Endothelial cell of umbilical vein (primary cell): ENCODE measurements at regions not wholly inside any gene's neighbourhood (a gene's known extent, or its start where the extent isn't known, plus 50 kb on each side); places are given as distances from the start of the nearest gene placed in this dataset.
A peak's percentile ranks its signal among the peaks of the same experiment; 100 is the strongest.

Experiments
- BruUV-seq: library from RNA; stranded (reverse); fragments of 400-500 nt; replicated peaks from 2 replicates; lab custom pipeline; 2021; lab: Mats Ljungman, UMichigan
- CTCF ChIA-PET: fragments of 300-600, 350-600 bp; sonication (Branson Sonifier 250); formaldehyde crosslinking; loops from one replicate; lab custom pipeline; 2021; ENCODE audit warnings: antibody characterized with exemption, inconsistent platforms; lab: Charles Lee
- POLR2A ChIA-PET: fragments of 300-600, 350-600 bp; sonication (Branson Sonifier 250); formaldehyde crosslinking; loops from one replicate; lab custom pipeline; 2021; ENCODE audit warnings: antibody characterized with exemption, inconsistent platforms; lab: Charles Lee
- DNase-seq: peaks from one replicate; pipeline ENCODE4 v3.0.0-alpha.2; 2011; ENCODE audit warnings: low read depth, low spot score
- FAIRE-seq: peaks from 2 replicates; lab custom pipeline; 2011; peaks lifted over from hg19 to GRCh38; lab: Jason Lieb, UNC
- H2AFZ ChIP-seq: 2 replicates; pipeline ENCODE4 v1.6.0; 2012; ENCODE audit warnings: low read depth, low read length, control low read depth, inconsistent platforms
- H3K27ac ChIP-seq: 2 replicates; pipeline ENCODE4 v1.5.1; 2011; ENCODE audit warnings: low read depth, mild to moderate bottlenecking, control low read depth, low read length, moderate library complexity; ENCODE audit not compliant: insufficient read depth
- H3K27me3 ChIP-seq, 2 experiments: 2 replicates each; pipeline versions ENCODE4 v1.6.0 to v1.6.1; 2011; ENCODE audit warnings: low read length in 2 of 2, mixed read lengths in 1 of 2; ENCODE audit not compliant: control insufficient read depth in 2 of 2, insufficient read depth in 2 of 2
- H3K36me3 ChIP-seq, 2 experiments: 2 replicates in 1 of 2; 3 replicates in 1 of 2; pipeline ENCODE4 v1.5.1; 2011; ENCODE audit warnings: low read length in 2 of 2, mild to moderate bottlenecking in 1 of 2, moderate library complexity in 1 of 2; ENCODE audit not compliant: control insufficient read depth in 2 of 2, insufficient read depth in 2 of 2; ENCODE audit errors: extremely low read depth in 1 of 2
- H3K4me1 ChIP-seq: 3 replicates; pipeline ENCODE4 v1.5.1; 2011; ENCODE audit warnings: mild to moderate bottlenecking, low read length; ENCODE audit not compliant: control insufficient read depth, insufficient read depth; ENCODE audit errors: extremely low read depth
- H3K4me2 ChIP-seq: 2 replicates; pipeline ENCODE4 v1.6.1; 2011; ENCODE audit warnings: low read length, control low read depth, mixed read lengths; ENCODE audit not compliant: insufficient read depth
- H3K4me3 ChIP-seq, 3 experiments: fragments of 200-600 bp in 1 of 3; sonication (generic), shearing (Covaris generic) in 1 of 3; replicated peaks in 1 of 3; 2 replicates each; pipeline ENCODE4 v1.5.1; 2011 to 2016; ENCODE audit warnings: control low read depth in 3 of 3, low read length in 3 of 3, mild to moderate bottlenecking in 2 of 3, inconsistent platforms in 1 of 3, low read depth in 1 of 3, moderate library complexity in 1 of 3; ENCODE audit not compliant: insufficient read depth in 1 of 3
- H3K79me2 ChIP-seq: 2 replicates; pipeline ENCODE4 v1.6.0; 2012; ENCODE audit warnings: low read length, inconsistent platforms; ENCODE audit not compliant: control insufficient read depth, insufficient read depth
- H3K9ac ChIP-seq: replicated peaks from 2 replicates; pipeline ENCODE3; 2011; ENCODE audit warnings: low read length, control low read depth; ENCODE audit not compliant: insufficient read depth; ENCODE audit errors: extremely low read depth
- H3K9me1 ChIP-seq: replicated peaks from 3 replicates; pipeline ENCODE4 v1.6.0; 2011; ENCODE audit warnings: mild to moderate bottlenecking, low read length; ENCODE audit not compliant: control insufficient read depth, insufficient read depth; ENCODE audit errors: extremely low read depth
- H3K9me3 ChIP-seq: replicated peaks from 2 replicates; pipeline ENCODE4 v1.5.1; 2012; ENCODE audit warnings: low read length, inconsistent platforms; ENCODE audit not compliant: control insufficient read depth, insufficient read depth
- H4K20me1 ChIP-seq: replicated peaks from 2 replicates; pipeline ENCODE3; 2011; ENCODE audit warnings: mild to moderate bottlenecking, low read length; ENCODE audit not compliant: control insufficient read depth, insufficient read depth; ENCODE audit errors: extremely low read depth
- CTCF ChIP-seq, 2 donors: IDR thresholded peaks; 1 replicate in 1 of 2; 2 replicates in 1 of 2; pipeline ENCODE4 v1.5.1; 2011; ENCODE audit warnings: low read length in 2 of 2, mild to moderate bottlenecking in 2 of 2, moderate library complexity in 2 of 2, control low read depth in 1 of 2, inconsistent platforms in 1 of 2, low read depth in 1 of 2; ENCODE audit not compliant: insufficient read depth in 1 of 2; ENCODE audit errors: extremely low read depth in 1 of 2
- EZH2 ChIP-seq: IDR thresholded peaks from 2 replicates; pipeline ENCODE4 v1.6.1; 2012; ENCODE audit warnings: borderline replicate concordance, low read depth, mild to moderate bottlenecking, moderate library complexity, low read length, inconsistent platforms; ENCODE audit not compliant: severe bottlenecking
- FOS ChIP-seq: IDR thresholded peaks from 2 replicates; pipeline ENCODE4 v1.6.1; 2011; ENCODE audit warnings: mild to moderate bottlenecking, low read length, moderate library complexity, borderline replicate concordance; ENCODE audit not compliant: insufficient read depth
- GATA2 ChIP-seq: IDR thresholded peaks from 2 replicates; pipeline ENCODE4 v1.7.0; 2011; ENCODE audit warnings: low read depth, mild to moderate bottlenecking, moderate library complexity, mixed read lengths, low read length; ENCODE audit not compliant: insufficient read length, insufficient read depth
- JUN ChIP-seq: IDR thresholded peaks from 2 replicates; pipeline ENCODE4 v1.6.1; 2011; ENCODE audit warnings: borderline replicate concordance, low read depth; ENCODE audit not compliant: insufficient read length, insufficient read depth
- MAX ChIP-seq: IDR thresholded peaks from 2 replicates; pipeline ENCODE4 v1.6.1; 2011; ENCODE audit not compliant: insufficient read depth, insufficient read length
- MYC ChIP-seq: IDR thresholded peaks from one replicate; pipeline ENCODE4 v1.6.1; 2011; ENCODE audit warnings: mild to moderate bottlenecking, low read depth, low read length
- POLR2A ChIP-seq: IDR thresholded peaks from 2 replicates; pipeline ENCODE4 v1.6.1; 2012; ENCODE audit warnings: low read depth, mild to moderate bottlenecking, control low read depth, low read length
- POLR2AphosphoS5 ChIP-seq: IDR thresholded peaks from 2 replicates; pipeline ENCODE4 v1.6.1; 2012; ENCODE audit warnings: low read depth, mild to moderate bottlenecking, control low read depth, low read length, moderate library complexity; ENCODE audit not compliant: insufficient read depth
- dilution Hi-C: fragments of 300-500 bp; cut with MboI; formaldehyde crosslinking; loops from one replicate; pipeline ENCODE4 v1.15.0; 2019; ENCODE audit warnings: low sequenced_read_pairs; ENCODE audit not compliant: extremely low pct_ligation_motif_present
- intact Hi-C: fragments of 100-400 bp; cut with micrococcal nuclease; formaldehyde crosslinking; loops from one replicate; pipeline ENCODE4 v1.10.0; 2022

- no TSS peak for BruUV-seq
- Histone ChIP-seq H4K20me1 (no peaks in the 10 kb centered on the region), H3K36me3 (no peaks in the 10 kb centered on the region), H3K4me1 (peaks cover 10% of the 10 kb centered on the region), H3K9me1 (no peaks in the 10 kb centered on the region), H3K9ac (no peak overlapping the region), H3K4me2 (peak overlapping the region; percentile 67), H3K79me2 (no peaks in the 10 kb centered on the region), H2AFZ (peak overlapping the region; percentile 58), H3K27ac (peak overlapping the region; percentile 35), H3K9me3 (no peaks in the 10 kb centered on the region), H3K27me3 (no peaks in the 10 kb centered on the region), H3K4me3 (no peak overlapping the region)
- POLR2A ChIA-PET, result no interaction called here
- dilution Hi-C loops (no loop called here), intact Hi-C loops (no loop called here)
- DNase-seq (peak; percentile 58), FAIRE-seq (no peak)
- CTCF ChIA-PET, result interaction anchor here (0.6 to 1.4 kb wide), 3 partner anchors 14 to 176 kb away, joined by 3 to 4 read pairs (median 3); no protein-coding TSS in a partner anchor
- peak; percentile 58 for TF ChIP-seq GATA2
- TF ChIP-seq POLR2A, result no peak
- TF ChIP-seq JUN, result peak; percentile 8
- no peak for TF ChIP-seq EZH2
Measured at GRCh38 chr14:38350102-38350501, 94.2 kb upstream of the CLEC14A start.

- no peaks in the 10 kb centered on the region for H3K4me1 ChIP-seq
- intact Hi-C loops (no loop called here), dilution Hi-C loops (no loop called here)
- H4K20me1 ChIP-seq, result no peaks in the 10 kb centered on the region
- no peak for DNase-seq
- no peak overlapping the region for H3K4me3 ChIP-seq
- no peak overlapping the region for H3K9ac ChIP-seq
- H3K4me2 ChIP-seq, result no peak overlapping the region
- TF ChIP-seq CTCF (IDR thresholded peaks at IDR 0.05; ENCODE audit: extremely low read depth in 1 of 2, insufficient read depth in 1 of 2, low read depth in 1 of 2, low read length in 2 of 2) (no peak), GATA2 (no peak), MAX (no peak), MYC (no peak), EZH2 (no peak), JUN (no peak), POLR2A (no peak), FOS (no peak), POLR2AphosphoS5 (no peak)
- no peaks in the 10 kb centered on the region for H3K36me3 ChIP-seq
- H3K27ac ChIP-seq, result no peak overlapping the region
- H3K9me1 ChIP-seq, result no peaks in the 10 kb centered on the region
- CTCF ChIA-PET, result no interaction called here
- no peaks in the 10 kb centered on the region for H3K27me3 ChIP-seq
- FAIRE-seq, result no peak
- no peaks in the 10 kb centered on the region for H3K9me3 ChIP-seq
- no peak overlapping the region for H2AFZ ChIP-seq
- no TSS peak for BruUV-seq
- no peaks in the 10 kb centered on the region for H3K79me2 ChIP-seq
- POLR2A ChIA-PET, result no interaction called here
Measured at GRCh38 chr14:38342803-38343202, 86.9 kb upstream of the CLEC14A start.
